Skin epidermis (tissue), 12 donors: ENCODE measurements at regions not wholly inside any gene's neighbourhood (a gene's known extent, or its start where the extent isn't known, plus 50 kb on each side); places are given as distances from the start of the nearest gene placed in this dataset.

Experiments used
- H3K27ac ChIP-seq, 21 experiments: fragments of 200-600 bp; sonication (generic) in 11 of 21; one replicate each; pipeline ENCODE4 v1.5.0; 2020; ENCODE audit warnings: mild to moderate bottlenecking in 3 of 21, inconsistent platforms in 2 of 21, moderate library complexity in 2 of 21
- H3K4me3 ChIP-seq, 7 experiments: fragments of 200-600 bp; sonication (generic) in 2 of 7; one replicate each; pipeline ENCODE4 v1.5.0; 2020; ENCODE audit warnings: inconsistent platforms in 2 of 7, mild to moderate bottlenecking in 2 of 7, moderate library complexity in 1 of 7

DNA sequence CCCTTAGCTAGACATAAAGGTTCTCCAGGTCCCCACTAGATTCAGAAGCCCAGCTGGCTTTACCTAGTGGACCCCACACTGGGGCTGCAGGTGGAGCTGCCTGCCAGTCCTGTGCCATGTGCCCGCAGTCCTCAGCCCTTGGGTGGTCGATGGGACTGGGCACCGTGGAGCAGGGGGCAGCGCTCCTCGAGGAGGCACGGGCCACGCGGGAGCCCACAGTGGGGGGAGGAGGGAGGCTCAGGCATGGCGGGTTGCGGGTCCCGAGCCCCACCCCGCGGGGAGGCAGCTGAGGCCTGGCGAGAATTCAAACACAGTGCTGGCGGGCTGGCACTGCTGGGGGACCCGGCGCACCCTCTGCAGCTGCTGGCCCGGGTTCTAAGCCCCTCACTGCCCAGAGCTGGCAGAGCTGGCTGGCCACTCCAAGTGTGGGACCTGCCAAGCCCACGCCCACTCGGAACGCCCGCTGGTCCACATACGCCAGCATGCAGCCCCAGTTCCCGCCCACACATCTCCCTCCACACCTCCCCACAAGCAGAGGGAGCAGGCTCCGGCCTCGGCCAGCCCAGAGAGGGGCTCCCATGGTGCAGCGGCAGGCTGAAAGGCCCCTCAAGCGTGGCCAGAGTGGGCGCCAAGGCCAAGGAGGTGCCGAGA lies 119.7 kb upstream of the NRXN1 start:
- H3K4me3 ChIP-seq = no peak overlapping the region
- no peak overlapping the region for H3K27ac ChIP-seq

DNA sequence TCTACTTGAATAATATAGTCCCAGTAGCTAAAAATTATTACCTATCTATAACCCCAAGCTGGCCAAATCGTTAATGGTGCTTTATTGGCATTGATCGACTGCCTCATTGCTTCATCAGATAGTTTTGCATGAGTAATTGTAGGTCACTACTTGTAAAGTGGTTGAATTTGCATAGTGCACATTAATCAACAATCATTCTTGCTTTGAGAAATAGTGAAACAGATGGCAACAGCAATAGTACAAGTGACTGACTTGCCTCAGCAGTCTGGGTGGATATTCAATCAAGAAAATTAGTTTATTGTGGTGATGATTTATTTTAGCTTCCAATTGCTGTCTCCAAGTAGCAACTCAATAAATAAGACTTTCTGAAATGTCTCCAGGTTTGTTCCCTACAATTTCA lies 117.8 kb upstream of the NRXN1 start:
- Histone ChIP-seq H3K4me3 (no peak overlapping the region), H3K27ac (no peak overlapping the region)

DNA sequence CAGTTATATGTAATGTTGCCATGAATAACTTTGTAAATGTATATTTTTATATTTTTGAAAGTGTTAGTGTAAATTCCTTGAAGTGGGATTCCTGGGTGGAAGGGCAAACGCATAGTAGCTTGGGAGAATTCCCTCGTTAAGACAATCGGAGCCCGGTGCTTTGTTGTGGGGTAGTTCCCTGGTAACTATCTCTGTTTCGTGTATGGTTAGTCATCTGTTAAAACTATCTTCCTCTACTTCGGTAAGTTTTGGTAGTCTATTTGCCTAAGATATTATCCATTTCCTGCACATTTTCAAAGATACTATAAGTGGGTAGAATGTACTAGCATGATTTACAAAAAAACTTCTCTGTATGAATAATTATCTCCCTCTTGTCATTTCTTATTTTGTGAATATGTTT lies 113.8 kb upstream of the NRXN1 start:
- H3K4me3 ChIP-seq = no peak overlapping the region
- no peak overlapping the region for H3K27ac ChIP-seq

DNA sequence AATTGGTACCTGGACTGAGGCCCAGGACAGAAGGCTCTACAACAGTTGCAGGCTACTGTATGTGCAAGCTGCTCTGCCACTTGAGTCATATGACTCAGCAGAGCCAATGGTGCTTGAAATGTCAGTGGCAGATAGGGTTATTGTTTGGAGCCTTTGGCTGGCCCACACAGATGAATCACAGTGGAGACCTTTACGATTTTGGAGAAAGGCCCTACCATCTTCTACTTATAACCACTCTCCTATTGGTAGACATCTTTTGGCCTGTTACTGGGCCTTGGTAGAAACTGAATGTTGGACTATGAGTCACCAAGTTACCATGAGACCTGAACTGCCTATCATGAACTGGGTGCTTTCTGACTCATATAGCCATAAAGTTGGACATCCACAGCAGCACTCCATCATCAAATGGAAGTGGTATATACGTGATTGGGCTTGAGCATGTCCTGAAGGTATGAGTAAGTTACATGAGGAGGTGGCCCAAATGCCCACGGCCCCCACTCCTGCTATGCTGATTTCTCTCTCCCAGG lies 88.9 kb upstream of the NRXN1 start:
- H3K4me3 ChIP-seq = no peak overlapping the region
- H3K27ac ChIP-seq = no peak overlapping the region

DNA sequence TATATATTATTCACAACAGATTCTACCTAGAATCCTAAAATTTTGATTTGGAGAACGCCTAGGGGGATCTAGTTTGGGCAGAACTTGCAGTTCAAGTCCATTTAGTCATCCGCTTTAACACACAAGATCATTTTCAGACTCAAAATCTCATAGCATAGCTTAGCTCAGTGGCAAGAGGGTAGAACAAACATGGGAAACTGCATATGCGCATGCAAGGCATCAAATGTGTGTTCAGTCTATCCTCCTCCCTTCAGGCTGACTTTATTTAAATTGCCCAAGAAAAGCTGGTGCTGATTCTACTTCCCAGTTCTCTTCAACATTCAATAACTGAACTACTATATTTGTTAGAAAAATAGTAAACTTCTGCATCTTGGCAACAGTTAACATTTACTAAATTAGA lies 79.6 kb upstream of the NRXN1 start:
- Histone ChIP-seq H3K4me3 (no peak overlapping the region), H3K27ac (no peak overlapping the region)

DNA sequence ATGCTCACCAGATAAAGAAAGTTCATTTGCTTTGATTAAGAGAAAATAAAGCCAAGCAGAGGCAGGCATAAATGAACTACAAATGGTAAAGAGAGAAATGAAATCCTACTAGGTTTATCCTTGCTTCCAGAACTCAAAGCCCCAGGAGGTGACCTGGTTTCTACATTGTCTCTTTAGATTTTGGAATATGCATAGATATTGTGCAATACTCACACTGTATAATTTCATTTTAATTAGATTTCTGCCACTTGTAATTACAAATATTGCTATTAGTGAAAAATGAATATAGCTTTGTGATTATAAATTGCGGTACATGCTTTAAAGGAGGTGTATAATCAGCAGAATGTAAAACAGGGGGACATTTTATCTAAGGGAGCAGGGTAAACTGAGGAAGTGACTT lies 76.9 kb upstream of the NRXN1 start:
- Histone ChIP-seq H3K27ac (no peak overlapping the region), H3K4me3 (no peak overlapping the region)

DNA sequence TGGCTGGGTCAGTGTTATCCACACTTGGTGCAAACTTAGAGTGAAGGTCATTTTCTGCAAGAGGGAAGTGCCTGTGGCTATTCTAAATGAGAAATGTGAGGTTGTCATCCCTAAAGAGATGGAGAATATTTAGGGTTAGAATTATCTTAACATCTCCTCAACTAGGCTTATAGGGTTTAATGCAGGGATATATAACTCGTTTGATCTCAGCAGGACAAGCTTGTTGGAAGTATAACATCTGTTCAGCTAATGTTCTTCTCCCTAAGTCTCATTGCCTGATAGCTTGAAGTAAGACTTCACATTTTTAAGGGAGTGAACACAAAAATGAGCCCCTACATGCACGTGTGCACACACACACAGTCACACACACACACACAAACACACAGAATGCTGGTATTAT lies 75.9 kb upstream of the NRXN1 start:
- Histone ChIP-seq H3K27ac (no peak overlapping the region), H3K4me3 (no peak overlapping the region)

DNA sequence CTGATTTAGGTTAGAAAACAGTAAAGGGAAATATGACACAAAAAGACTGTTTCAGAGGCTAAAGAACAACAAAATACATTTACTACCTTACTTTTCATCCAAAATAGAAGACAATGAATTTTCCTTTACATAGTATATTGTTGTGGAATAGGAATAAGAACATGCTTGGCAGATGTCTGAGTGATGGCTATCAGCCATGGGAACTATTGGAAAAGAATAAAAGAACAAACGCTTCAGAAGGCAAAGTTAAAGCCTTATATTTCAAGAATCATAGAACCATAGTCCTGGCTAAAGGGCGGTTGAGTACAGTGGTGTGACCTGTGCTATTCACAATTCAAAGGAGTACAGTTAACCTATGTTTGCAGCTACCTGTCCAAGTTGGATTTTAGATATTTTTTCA lies 73.9 kb upstream of the NRXN1 start:
- no peak overlapping the region for H3K27ac ChIP-seq
- no peak overlapping the region for H3K4me3 ChIP-seq

DNA sequence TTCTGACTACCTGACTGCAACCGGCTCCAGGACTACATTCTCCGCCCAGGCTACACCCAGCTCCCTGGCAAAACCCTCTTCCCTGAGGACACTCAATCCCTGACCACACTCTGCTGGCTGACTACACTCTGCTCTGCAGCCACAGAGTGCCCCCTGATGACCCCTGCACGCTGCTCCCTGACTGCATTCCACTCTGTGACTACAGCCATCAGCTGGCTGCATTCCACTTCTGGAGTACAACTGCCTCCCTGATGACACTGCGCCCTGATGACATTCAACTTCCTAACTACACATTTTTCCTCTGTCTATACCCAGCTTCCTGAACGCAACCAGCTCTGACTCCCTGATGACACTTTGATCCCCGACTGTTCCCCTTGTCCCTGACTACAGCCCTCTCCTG lies 71.3 kb upstream of the NRXN1 start:
- no peak overlapping the region for H3K27ac ChIP-seq
- no peak overlapping the region for H3K4me3 ChIP-seq

DNA sequence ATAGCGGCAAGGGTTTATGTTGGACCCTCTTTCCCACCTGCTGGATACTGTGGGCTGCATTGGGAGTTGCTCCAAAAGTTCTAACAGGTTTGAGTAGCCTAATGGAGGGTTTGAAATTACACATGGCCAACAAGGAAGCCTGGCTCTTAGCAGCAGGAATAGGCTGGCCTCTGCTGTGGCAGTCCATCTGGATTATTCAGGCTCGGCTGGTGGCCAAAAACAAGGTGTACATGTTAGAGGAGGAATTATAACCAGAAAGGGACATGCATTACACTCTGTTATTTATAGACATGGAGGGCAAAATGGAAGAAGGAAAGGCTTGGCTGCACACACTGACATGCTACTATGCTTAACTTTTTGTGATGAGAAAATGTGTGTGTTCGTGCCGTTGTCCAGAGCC lies 61.1 kb upstream of the NRXN1 start:
- Histone ChIP-seq H3K27ac (no peak overlapping the region), H3K4me3 (no peak overlapping the region)

DNA sequence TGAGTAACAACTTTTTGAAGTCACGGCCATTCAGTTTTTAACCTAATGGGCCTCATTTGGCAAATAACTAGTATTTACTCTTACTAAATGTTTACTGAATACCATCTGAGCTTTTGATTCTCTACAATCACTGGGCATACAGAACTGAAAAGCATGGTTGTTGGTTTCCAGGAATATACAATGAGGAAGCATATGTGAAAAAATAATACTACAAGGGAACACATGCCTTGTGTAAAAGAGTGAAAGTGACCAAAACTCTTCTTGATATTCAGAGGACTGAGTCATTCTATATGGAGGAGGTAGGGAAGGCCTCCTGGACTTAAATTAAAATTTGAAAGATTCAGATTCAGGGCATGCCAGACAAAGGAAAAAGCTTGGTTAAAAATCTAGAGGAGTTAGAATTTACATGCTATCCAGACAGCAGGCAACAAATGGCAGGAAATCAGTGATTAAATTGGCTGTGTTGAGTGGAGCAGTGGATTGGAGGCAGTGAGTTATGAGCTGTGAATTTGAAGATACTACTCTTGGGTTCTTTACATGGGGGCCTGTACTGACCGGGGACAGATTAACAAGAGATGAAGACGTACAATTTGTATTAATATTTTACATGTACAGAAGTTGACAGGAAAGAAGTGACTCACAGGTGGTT lies 53.6 kb upstream of the NRXN1 start:
- Histone ChIP-seq H3K4me3 (no peak overlapping the region), H3K27ac (no peak overlapping the region)

DNA sequence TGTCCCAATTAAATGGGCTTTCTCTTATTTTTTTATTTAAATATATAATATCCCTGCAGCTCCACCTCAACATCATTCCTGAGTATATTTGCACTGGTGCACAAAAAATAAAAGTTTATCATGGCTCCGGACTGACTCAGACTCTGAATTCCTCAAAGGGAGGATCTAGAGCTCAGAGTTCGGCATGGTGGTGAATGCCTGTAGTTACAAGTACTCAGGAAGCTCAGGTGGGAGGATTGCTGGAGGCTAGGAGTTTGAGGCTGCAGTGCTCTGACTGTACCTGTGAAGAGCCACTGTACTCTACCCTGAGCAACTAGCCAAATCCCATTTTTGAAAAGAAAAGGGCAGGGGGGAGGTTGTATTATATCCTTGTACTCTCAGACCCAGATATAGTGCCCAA lies 52.8 kb upstream of the NRXN1 start:
- Histone ChIP-seq H3K4me3 (no peak overlapping the region), H3K27ac (no peak overlapping the region)
